GM12878 (cell line): ENCODE measurements at regions not wholly inside any gene's neighbourhood (a gene's known extent, or its start where the extent isn't known, plus 50 kb on each side); places are given as distances from the start of the nearest gene placed in this dataset.
"Not testable (repeated sequence)": the region's sequence is repeated elsewhere in the genome, so short reads cannot be mapped to it uniquely, and the experiment has no call there.

Experiments
- ATAC-seq: fragments of 200-7000 bp; cut with Tn5 transposase; 3 replicates; pipeline ENCODE4 v1.9.1; 2020; ENCODE audit warnings: mild to moderate bottlenecking, moderate library complexity
- BruUV-seq: library from RNA; stranded (reverse); fragments of 400-500 nt; replicated peaks from 2 replicates; lab custom pipeline; 2021; lab: Mats Ljungman, UMichigan
- CTCF ChIA-PET: fragments of 300-600 bp; sonication (Branson Sonifier 250); formaldehyde crosslinking; extraction: SDS; loops from one replicate; lab custom pipeline; 2021; ENCODE audit warnings: inconsistent platforms; lab: Yijun Ruan, JAX
- POLR2A ChIA-PET: fragments of 350-600 bp; formaldehyde crosslinking; extraction: SDS; loops from one replicate; lab custom pipeline; 2021; ENCODE audit warnings: inconsistent platforms; lab: Charles Lee
- RAD21 ChIA-PET: fragments of 300-600 bp; sonication (Branson Sonifier 250); formaldehyde crosslinking; loops from one replicate; lab custom pipeline; 2023; ENCODE audit warnings: antibody characterized with exemption; ENCODE audit not compliant: unreplicated experiment; lab: Charles Lee
- SMC1A ChIA-PET: fragments of 300-600 bp; sonication (Branson Sonifier 250); formaldehyde crosslinking; loops from one replicate; lab custom pipeline; 2023; ENCODE audit not compliant: unreplicated experiment, uncharacterized antibody; lab: Charles Lee
- DNase-seq: peaks from one replicate; pipeline ENCODE4 v3.0.0-alpha.2; 2011; ENCODE audit warnings: low read depth, low spot score
- FAIRE-seq: peaks from 3 replicates; lab custom pipeline; 2011; peaks lifted over from hg19 to GRCh38; lab: Jason Lieb, UNC
- H2AFZ ChIP-seq: 2 replicates; pipeline ENCODE4 v1.6.0; 2011; ENCODE audit warnings: low read depth, low read length, control low read depth; ENCODE audit not compliant: control insufficient read depth
- H3K27ac ChIP-seq: 2 replicates; pipeline ENCODE4 v1.5.1; 2011; ENCODE audit warnings: control low read depth; ENCODE audit not compliant: control insufficient read depth, insufficient read depth
- H3K27me3 ChIP-seq, 2 experiments: replicated peaks in 1 of 2; 2 replicates each; pipeline versions ENCODE4 v1.6.0 to v1.6.1; 2011; ENCODE audit warnings: low read length in 1 of 2; ENCODE audit not compliant: control insufficient read depth in 2 of 2, insufficient read depth in 2 of 2
- H3K36me3 ChIP-seq, 2 experiments: 2 replicates each; pipeline ENCODE4 v1.5.1; 2011; ENCODE audit warnings: low read length in 1 of 2; ENCODE audit not compliant: control insufficient read depth in 2 of 2, insufficient read depth in 2 of 2
- H3K4me1 ChIP-seq: 2 replicates; pipeline ENCODE4 v1.6.1; 2011; ENCODE audit warnings: mild to moderate bottlenecking, low read length, moderate library complexity, mixed read lengths; ENCODE audit not compliant: control insufficient read depth, insufficient read depth
- H3K4me2 ChIP-seq: 2 replicates; pipeline ENCODE4 v1.6.0; 2011; ENCODE audit warnings: control low read depth; ENCODE audit not compliant: control insufficient read depth, insufficient read depth
- H3K4me3 ChIP-seq: fragments of 200-600 bp; sonication (generic); 2 replicates; pipeline ENCODE4 v1.5.1; 2016
- H3K79me2 ChIP-seq: 2 replicates; pipeline ENCODE4 v1.6.0; 2011; ENCODE audit warnings: low read length; ENCODE audit not compliant: control insufficient read depth, insufficient read depth
- H3K9ac ChIP-seq: 2 replicates; pipeline ENCODE4 v1.8.0; 2011; ENCODE audit warnings: low read length, control low read depth, mixed read lengths; ENCODE audit not compliant: control insufficient read depth, insufficient read depth
- H3K9me3 ChIP-seq: replicated peaks from 3 replicates; pipeline ENCODE4 v1.5.1; 2011; ENCODE audit warnings: mild to moderate bottlenecking, low read length; ENCODE audit not compliant: control insufficient read depth, insufficient read depth
- H4K20me1 ChIP-seq: 2 replicates; pipeline ENCODE4 v1.6.0; 2011; ENCODE audit not compliant: control insufficient read depth, insufficient read depth
- WGBS: methylation state at CpG from one replicate; pipeline ENCODE4 v1.1.6; 2016; ENCODE audit warnings: low lambda C conversion rate; ENCODE audit not compliant: insufficient replicate concordance, insufficient coverage; ENCODE audit errors: missing lambda C conversion rate; 5-methylcytosine and 5-hydroxymethylcytosine counted together
- in situ Hi-C: fragments of 300-500 bp; cut with MboI; formaldehyde crosslinking; loops from 9 replicates; pipeline ENCODE4 v1.14.3; 2018; ENCODE audit warnings: mixed read lengths
- intact Hi-C: fragments of 100-400 bp; cut with micrococcal nuclease; formaldehyde crosslinking; loops from one replicate; pipeline ENCODE4 v1.14.2; 2022; ENCODE audit not compliant: unreplicated experiment

DNA sequence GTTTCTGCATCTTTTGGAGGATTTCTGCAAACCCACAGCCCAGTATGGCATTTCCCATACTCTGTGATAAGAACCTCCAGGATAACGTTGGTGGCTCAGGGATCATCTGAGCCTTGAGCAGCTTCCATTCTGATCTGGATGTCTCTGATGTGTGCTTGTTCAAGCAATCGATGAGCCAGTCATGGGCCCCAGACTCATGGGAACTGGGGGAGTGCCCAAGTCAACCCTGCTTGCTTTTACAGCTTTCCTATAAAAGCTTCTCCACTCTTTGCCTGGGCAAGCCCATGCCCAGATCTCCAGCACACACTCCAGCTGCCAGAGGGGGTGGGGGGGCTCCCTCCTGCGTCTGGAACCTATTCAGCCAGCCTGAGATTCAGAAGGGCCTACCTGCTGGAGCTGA lies 207.6 kb upstream of the PLGLB2 start:
- FAIRE-seq, ATAC-seq, POLR2A ChIA-PET: not testable (repeated sequence)

DNA sequence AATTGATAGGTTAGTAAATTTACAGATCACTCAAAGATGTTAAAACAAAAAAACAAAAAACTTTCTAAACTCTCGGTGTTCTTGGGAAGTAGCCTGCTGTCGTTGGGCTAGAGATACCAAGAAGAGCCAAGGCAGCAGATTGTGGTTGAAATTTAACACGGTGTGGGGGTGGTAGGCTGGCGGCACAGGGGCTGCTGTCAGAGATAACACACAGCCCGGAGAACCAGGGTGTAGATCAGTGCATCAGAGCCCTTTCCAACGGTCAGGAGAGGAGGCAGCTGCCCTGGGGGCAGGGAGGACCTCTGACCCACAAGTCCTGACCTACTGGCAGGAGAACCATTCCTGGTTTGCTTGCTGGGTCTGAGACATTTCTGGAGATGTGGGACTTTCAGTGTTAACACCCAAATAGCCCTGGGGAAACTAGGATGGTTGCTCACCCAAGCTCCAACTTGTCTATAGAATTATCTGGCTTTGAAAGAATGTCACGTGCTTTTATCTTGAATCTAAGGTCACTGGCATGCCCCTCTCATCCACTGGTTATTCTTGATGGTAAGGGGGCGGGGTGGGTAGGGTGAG lies 205.2 kb upstream of the PLGLB2 start:
- SMC1A ChIA-PET, H4K20me1 ChIP-seq, intact Hi-C loops, RAD21 ChIA-PET, H3K36me3 ChIP-seq, FAIRE-seq, H3K27me3 ChIP-seq, H3K4me3 ChIP-seq, H2AFZ ChIP-seq, H3K79me2 ChIP-seq, H3K4me2 ChIP-seq, H3K27ac ChIP-seq, in situ Hi-C loops, CTCF ChIA-PET, H3K4me1 ChIP-seq, BruUV-seq, DNase-seq, ATAC-seq, POLR2A ChIA-PET, H3K9ac ChIP-seq, H3K9me3 ChIP-seq: not testable (repeated sequence)
- WGBS: 54% methylated on average over 6 of the region's 8 CpGs

More for the DNA sequence above, 207.6 kb upstream of the PLGLB2 start:
- CTCF ChIA-PET, H3K79me2 ChIP-seq, RAD21 ChIA-PET, H2AFZ ChIP-seq, H3K9me3 ChIP-seq, H4K20me1 ChIP-seq, H3K4me2 ChIP-seq, H3K27me3 ChIP-seq, SMC1A ChIA-PET, H3K9ac ChIP-seq, H3K4me3 ChIP-seq, H3K27ac ChIP-seq, in situ Hi-C loops, H3K4me1 ChIP-seq, H3K36me3 ChIP-seq, intact Hi-C loops, DNase-seq, BruUV-seq: not testable (repeated sequence)
- WGBS: 83% methylated on average over 1 of the region's 3 CpGs

DNA sequence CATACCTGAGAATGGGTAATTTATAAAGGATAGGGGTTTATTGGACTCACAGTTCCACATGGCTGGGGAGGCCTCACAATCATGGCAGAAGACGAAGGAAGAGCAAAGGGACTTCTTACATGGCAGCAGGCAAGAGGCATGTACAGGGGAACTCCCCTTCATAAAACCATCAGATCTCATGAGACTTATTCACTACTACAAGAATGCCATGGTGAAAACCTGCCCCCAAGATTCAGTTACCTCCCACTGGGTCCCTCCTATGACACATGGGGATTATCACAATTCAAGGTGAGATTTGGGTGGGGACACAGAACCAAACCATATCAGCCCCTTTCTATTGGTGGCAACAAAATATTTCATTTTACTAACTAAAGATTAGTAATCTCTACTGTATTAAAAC lies 204.1 kb upstream of the PLGLB2 start:
- H4K20me1 ChIP-seq, H3K27ac ChIP-seq, RAD21 ChIA-PET, H3K4me1 ChIP-seq, H3K9me3 ChIP-seq, H2AFZ ChIP-seq, FAIRE-seq, POLR2A ChIA-PET, BruUV-seq, SMC1A ChIA-PET, H3K9ac ChIP-seq, DNase-seq, H3K4me3 ChIP-seq, in situ Hi-C loops, H3K4me2 ChIP-seq, H3K27me3 ChIP-seq, intact Hi-C loops, H3K36me3 ChIP-seq, CTCF ChIA-PET, ATAC-seq, H3K79me2 ChIP-seq: not testable (repeated sequence)
- no CpG with 5 or more reads among the region's 1 CpG for WGBS

DNA sequence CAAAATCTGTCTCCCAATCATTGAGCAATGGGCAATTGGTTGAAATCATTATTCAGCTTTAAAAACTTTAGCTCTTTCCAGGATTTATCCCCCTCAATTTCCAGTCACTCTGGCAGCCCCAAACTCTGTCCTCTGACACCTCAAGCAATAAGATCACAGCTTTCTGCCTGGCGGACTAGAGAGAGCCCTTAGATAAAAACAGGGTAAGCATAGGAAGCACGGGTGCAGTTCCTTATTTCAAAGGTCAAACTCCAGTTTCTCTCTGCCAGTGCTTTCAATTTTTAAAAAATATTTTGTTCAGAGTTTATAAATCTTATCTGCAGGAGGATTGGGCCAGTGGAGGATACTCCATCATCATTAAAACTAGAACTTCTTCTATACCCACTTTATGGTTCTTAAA lies 200.8 kb upstream of the PLGLB2 start:
- H3K27me3 ChIP-seq, H3K79me2 ChIP-seq, in situ Hi-C loops, POLR2A ChIA-PET, H4K20me1 ChIP-seq, H3K9ac ChIP-seq, intact Hi-C loops, H3K36me3 ChIP-seq, SMC1A ChIA-PET, H3K4me1 ChIP-seq, BruUV-seq, H3K4me2 ChIP-seq, H2AFZ ChIP-seq, H3K27ac ChIP-seq, DNase-seq, ATAC-seq, CTCF ChIA-PET, FAIRE-seq, H3K9me3 ChIP-seq, RAD21 ChIA-PET, H3K4me3 ChIP-seq: not testable (repeated sequence)
- WGBS: 68% methylated on average over 2 of the region's 2 CpGs
